ENCODE measurements at regions not wholly inside any gene's neighbourhood (a gene's known extent, or its start where the extent isn't known, plus 50 kb on each side); places are given as distances from the start of the nearest gene placed in this dataset.

GRCh38 chr18:76053551-76053950 lies 441.5 kb downstream of the ZNF516 start:
- no peak for DNase-seq
- Histone ChIP-seq H3K4me3 (no peak overlapping the region), H3K36me3 (no peaks in the 10 kb centered on the region), H3K27me3 (no peaks in the 10 kb centered on the region), H3K27ac (no peak overlapping the region), H3K4me1 (no peaks in the 10 kb centered on the region), H3K9me3 (no peaks in the 10 kb centered on the region), H3K9ac (ENCODE audit: low read depth in 2 of 2, low read length in 2 of 2) (no peak overlapping the region)
- TF ChIP-seq CTCF (IDR thresholded peaks at IDR 0.05) = no peak
- intact Hi-C loops (cut with DNase I) = no loop called here

- intact Hi-C loops (cut with DNase I) = no loop called here
These were observed 442.8 kb downstream of the ZNF516 start for GRCh38 chr18:76052227-76052595.

GRCh38 chr18:76051396-76052226 lies 443.4 kb downstream of the ZNF516 start:
- no peak overlapping the region for H3K4me3 ChIP-seq
- DNase-seq = no peak
- no peaks in the 10 kb centered on the region for H3K36me3 ChIP-seq
- intact Hi-C loops (cut with DNase I) = no loop called here
- TF ChIP-seq CTCF (IDR thresholded peaks at IDR 0.05) = no peak
- H3K9me3 ChIP-seq = no peaks in the 10 kb centered on the region
- H3K27me3 ChIP-seq = no peaks in the 10 kb centered on the region
- H3K27ac ChIP-seq = no peak overlapping the region
- no peak overlapping the region for H3K9ac ChIP-seq (ENCODE audit: low read depth in 2 of 2, low read length in 2 of 2)
- H3K4me1 ChIP-seq = no peaks in the 10 kb centered on the region

More at GRCh38 chr18:76052227-76052595, 442.8 kb downstream of the ZNF516 start:
- H3K27me3 ChIP-seq = no peaks in the 10 kb centered on the region
- TF ChIP-seq CTCF (IDR thresholded peaks at IDR 0.05) = no peak
- no peak for DNase-seq
- H3K36me3 ChIP-seq = no peaks in the 10 kb centered on the region
- no peaks in the 10 kb centered on the region for H3K4me1 ChIP-seq
- no peak overlapping the region for H3K9ac ChIP-seq (ENCODE audit: low read depth in 2 of 2, low read length in 2 of 2)
- no peak overlapping the region for H3K4me3 ChIP-seq
- H3K9me3 ChIP-seq = no peaks in the 10 kb centered on the region
- no peak overlapping the region for H3K27ac ChIP-seq

GRCh38 chr18:76046221-76046620 lies 448.8 kb downstream of the ZNF516 start:
- intact Hi-C loops (cut with DNase I) = no loop called here
- H3K9me3 ChIP-seq = no peaks in the 10 kb centered on the region
- DNase-seq = no peak

GRCh38 chr18:76042511-76042910 lies 452.5 kb downstream of the ZNF516 start:
- Histone ChIP-seq H3K27ac (no peak overlapping the region), H3K36me3 (no peaks in the 10 kb centered on the region), H3K9ac (ENCODE audit: low read depth in 2 of 2, low read length in 2 of 2) (no peak overlapping the region), H3K9me3 (no peaks in the 10 kb centered on the region), H3K27me3 (no peaks in the 10 kb centered on the region), H3K4me3 (no peak overlapping the region), H3K4me1 (no peaks in the 10 kb centered on the region)
- DNase-seq = no peak
- intact Hi-C loops (cut with DNase I) = no loop called here
- no peak for TF ChIP-seq CTCF (IDR thresholded peaks at IDR 0.05)

More at GRCh38 chr18:76046221-76046620, 448.8 kb downstream of the ZNF516 start:
- Histone ChIP-seq H3K9ac (ENCODE audit: low read depth in 2 of 2, low read length in 2 of 2) (no peak overlapping the region), H3K4me1 (no peaks in the 10 kb centered on the region), H3K27me3 (no peaks in the 10 kb centered on the region), H3K4me3 (no peak overlapping the region), H3K36me3 (no peaks in the 10 kb centered on the region), H3K27ac (no peak overlapping the region)
- no peak for TF ChIP-seq CTCF (IDR thresholded peaks at IDR 0.05)
